Sigmoid colon (tissue), 4 donors: ENCODE measurements at regions not wholly inside any gene's neighbourhood (a gene's known extent, or its start where the extent isn't known, plus 50 kb on each side); places are given as distances from the start of the nearest gene placed in this dataset.

Experiments used
- EP300 ChIP-seq, 4 donors: sonication (generic); formaldehyde crosslinking; IDR thresholded peaks; one replicate each; pipeline ENCODE4 v1.6.1; 2017; ENCODE audit warnings: antibody characterized with exemption in 4 of 4
- POLR2A ChIP-seq, 2 donors: fragments of 450-650 bp; IDR thresholded peaks; one replicate each; pipeline ENCODE4 v1.6.1; 2016; ENCODE audit warnings: antibody characterized with exemption in 2 of 2, mild to moderate bottlenecking in 2 of 2, moderate library complexity in 2 of 2

DNA sequence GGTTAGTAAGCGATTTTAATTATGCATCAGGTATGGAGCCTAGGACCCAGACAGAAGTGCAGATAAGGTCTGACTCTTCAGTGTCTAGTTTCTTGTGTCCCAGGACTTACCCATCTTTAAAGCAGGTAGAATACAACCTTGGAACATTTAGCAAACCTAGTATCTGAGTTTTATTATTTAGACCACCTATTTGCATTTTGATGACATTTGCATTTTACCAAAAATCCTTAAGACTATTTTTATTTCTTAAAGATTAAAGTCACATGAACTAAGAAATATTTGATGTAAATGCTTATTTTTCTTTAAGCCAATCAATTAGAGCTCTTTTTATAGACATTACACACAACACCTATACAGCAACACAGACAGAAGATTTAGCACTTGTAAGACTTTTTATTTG is 939.1 kb downstream of the OTOL1 start:
- TF ChIP-seq EP300 (IDR thresholded peaks at IDR 0.05), result no peak
- TF ChIP-seq POLR2A (IDR thresholded peaks at IDR 0.05), result no peak
